Smooth muscle cell (in vitro differentiated cells): ENCODE measurements at regions not wholly inside any gene's neighbourhood (a gene's known extent, or its start where the extent isn't known, plus 50 kb on each side); places are given as distances from the start of the nearest gene placed in this dataset.

ENCODE experiments used
- DNase-seq: peaks from one replicate; lab custom pipeline; 2025; ENCODE audit not compliant: unreplicated experiment; lab: John Stamatoyannopoulos, UW
- H2AFZ ChIP-seq: fragments of 200-600 bp; sonication (generic); 2 replicates; pipeline ENCODE4 v1.6.0; 2016; ENCODE audit warnings: antibody characterized with exemption, low read depth, mild to moderate bottlenecking
- H3F3A ChIP-seq: fragments of 200-600 bp; sonication (generic); 2 replicates; pipeline ENCODE4 v1.6.0; 2017; ENCODE audit warnings: antibody characterized with exemption, low read depth
- H3K27ac ChIP-seq: fragments of 200-600 bp; sonication (generic); 2 replicates; pipeline ENCODE4 v1.5.1; 2016; ENCODE audit warnings: low read depth, mild to moderate bottlenecking
- H3K27me3 ChIP-seq: fragments of 200-600 bp; sonication (generic); 2 replicates; pipeline ENCODE4 v1.6.1; 2016; ENCODE audit warnings: low read depth, mild to moderate bottlenecking
- H3K36me3 ChIP-seq: fragments of 200-600 bp; sonication (generic); 2 replicates; pipeline ENCODE4 v1.5.1; 2016; ENCODE audit warnings: low read depth
- H3K4me1 ChIP-seq: fragments of 200-600 bp; sonication (generic); 2 replicates; pipeline ENCODE4 v1.5.1; 2016; ENCODE audit warnings: low read depth
- H3K4me2 ChIP-seq: fragments of 200-600 bp; sonication (generic); 2 replicates; pipeline ENCODE4 v1.6.0; 2016; ENCODE audit warnings: mild to moderate bottlenecking
- H3K4me3 ChIP-seq: fragments of 200-600 bp; sonication (generic); 2 replicates; pipeline ENCODE4 v1.5.1; 2016; ENCODE audit warnings: mild to moderate bottlenecking
- H3K79me2 ChIP-seq: fragments of 200-600 bp; sonication (generic); 2 replicates; pipeline ENCODE4 v1.6.0; 2016; ENCODE audit warnings: low read depth, mild to moderate bottlenecking
- H3K9ac ChIP-seq: fragments of 200-600 bp; sonication (generic); 2 replicates; pipeline ENCODE4 v1.6.0; 2016; ENCODE audit warnings: low read depth
- H3K9me3 ChIP-seq: fragments of 200-600 bp; sonication (generic); replicated peaks from 2 replicates; pipeline ENCODE4 v1.5.1; 2016; ENCODE audit warnings: low read depth
- H4K20me1 ChIP-seq: fragments of 200-600 bp; sonication (generic); 2 replicates; pipeline ENCODE4 v1.6.0; 2016; ENCODE audit warnings: low read depth
- whole genome bisulfite sequencing: methylation state at CpG from one replicate; pipeline ENCODE4 v1.1.7; 2016; ENCODE audit warnings: low lambda C conversion rate; 5-methylcytosine and 5-hydroxymethylcytosine counted together
- TF ChIP-seq, protein P1 (sequence below): fragments of 200-600 bp; sonication (generic); IDR thresholded peaks from 2 replicates; pipeline ENCODE4 v1.5.1; 2017; ENCODE audit warnings: borderline replicate concordance, mild to moderate bottlenecking, antibody characterized with exemption; ENCODE audit not compliant: insufficient read depth, poor library complexity, severe bottlenecking

DNA sequence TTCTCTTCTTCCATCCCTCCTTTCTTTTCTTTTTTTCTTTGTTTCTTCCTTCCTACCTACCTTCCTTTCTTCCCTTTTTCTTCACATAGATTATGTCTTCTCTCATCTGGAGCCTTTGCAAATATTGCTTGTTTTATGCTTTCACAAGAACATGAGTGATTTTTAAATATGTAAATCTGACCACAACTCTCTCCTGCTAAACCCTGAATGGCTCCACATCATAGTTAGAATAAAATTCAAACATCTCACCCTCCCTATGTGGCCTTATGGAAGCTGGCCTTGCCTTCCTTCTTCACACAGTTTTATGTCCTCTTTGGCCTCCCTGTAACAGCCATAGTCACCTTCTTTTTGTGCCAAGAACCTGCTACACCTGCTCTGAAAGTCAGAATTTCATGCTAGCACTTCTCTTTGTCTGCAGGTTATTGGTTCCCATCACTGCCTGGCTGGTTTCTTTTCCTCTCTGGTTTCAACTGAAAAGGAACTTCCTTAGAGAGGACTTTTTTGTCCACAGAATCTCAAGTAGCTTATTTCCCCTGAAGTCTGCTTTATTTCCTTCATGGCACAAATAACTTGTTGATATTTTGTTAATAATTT is 114.3 kb upstream of the TNC start:
- Histone ChIP-seq H3K4me2 (no peak overlapping the region), H3K4me3 (no peak overlapping the region), H3K4me1 (no peaks in the 10 kb centered on the region), H4K20me1 (no peaks in the 10 kb centered on the region), H3K36me3 (no peaks in the 10 kb centered on the region), H3K9ac (no peak overlapping the region), H3K79me2 (no peaks in the 10 kb centered on the region), H3K9me3 (no peaks in the 10 kb centered on the region), H3K27ac (no peak overlapping the region), H2AFZ (no peak overlapping the region), H3F3A (no peaks in the 10 kb centered on the region), H3K27me3 (no peaks in the 10 kb centered on the region)
- TF ChIP-seq, protein P1, sequence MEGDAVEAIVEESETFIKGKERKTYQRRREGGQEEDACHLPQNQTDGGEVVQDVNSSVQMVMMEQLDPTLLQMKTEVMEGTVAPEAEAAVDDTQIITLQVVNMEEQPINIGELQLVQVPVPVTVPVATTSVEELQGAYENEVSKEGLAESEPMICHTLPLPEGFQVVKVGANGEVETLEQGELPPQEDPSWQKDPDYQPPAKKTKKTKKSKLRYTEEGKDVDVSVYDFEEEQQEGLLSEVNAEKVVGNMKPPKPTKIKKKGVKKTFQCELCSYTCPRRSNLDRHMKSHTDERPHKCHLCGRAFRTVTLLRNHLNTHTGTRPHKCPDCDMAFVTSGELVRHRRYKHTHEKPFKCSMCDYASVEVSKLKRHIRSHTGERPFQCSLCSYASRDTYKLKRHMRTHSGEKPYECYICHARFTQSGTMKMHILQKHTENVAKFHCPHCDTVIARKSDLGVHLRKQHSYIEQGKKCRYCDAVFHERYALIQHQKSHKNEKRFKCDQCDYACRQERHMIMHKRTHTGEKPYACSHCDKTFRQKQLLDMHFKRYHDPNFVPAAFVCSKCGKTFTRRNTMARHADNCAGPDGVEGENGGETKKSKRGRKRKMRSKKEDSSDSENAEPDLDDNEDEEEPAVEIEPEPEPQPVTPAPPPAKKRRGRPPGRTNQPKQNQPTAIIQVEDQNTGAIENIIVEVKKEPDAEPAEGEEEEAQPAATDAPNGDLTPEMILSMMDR: no peak
- DNase-seq: no peak

- WGBS: 13% methylated on average over 2 of the region's 2 CpGs
- no peak for DNase-seq
- H3K4me3 ChIP-seq: no peak overlapping the region
Measured at GRCh38 chr9:115234094-115234493, 116.1 kb upstream of the TNC start.

GRCh38 chr9:115235221-115235620 is 117.3 kb upstream of the TNC start:
- Histone ChIP-seq H3K36me3 (no peaks in the 10 kb centered on the region), H2AFZ (no peak overlapping the region), H3K4me2 (no peak overlapping the region), H3F3A (no peaks in the 10 kb centered on the region), H4K20me1 (no peaks in the 10 kb centered on the region), H3K4me3 (no peak overlapping the region), H3K27ac (no peak overlapping the region), H3K9ac (no peak overlapping the region), H3K9me3 (no peaks in the 10 kb centered on the region), H3K79me2 (no peaks in the 10 kb centered on the region), H3K4me1 (no peaks in the 10 kb centered on the region), H3K27me3 (no peaks in the 10 kb centered on the region)
- no peak for DNase-seq
- TF ChIP-seq, protein P1: no peak
- 92% methylated on average over 1 of the region's 1 CpG for WGBS

More at GRCh38 chr9:115234094-115234493, 116.1 kb upstream of the TNC start:
- Histone ChIP-seq H3F3A (no peaks in the 10 kb centered on the region), H2AFZ (no peak overlapping the region), H3K9ac (no peak overlapping the region), H3K4me2 (no peak overlapping the region), H3K79me2 (no peaks in the 10 kb centered on the region), H3K9me3 (no peaks in the 10 kb centered on the region), H3K36me3 (no peaks in the 10 kb centered on the region), H3K27ac (no peak overlapping the region), H3K27me3 (no peaks in the 10 kb centered on the region), H4K20me1 (no peaks in the 10 kb centered on the region), H3K4me1 (no peaks in the 10 kb centered on the region)
- TF ChIP-seq, protein P1: no peak

- H3K4me3 ChIP-seq: no peak overlapping the region
- WGBS: 92% methylated on average over 7 of the region's 7 CpGs
- no peak for DNase-seq
Measured at GRCh38 chr9:115237385-115237998, 119.5 kb upstream of the TNC start.

More at GRCh38 chr9:115237385-115237998, 119.5 kb upstream of the TNC start:
- Histone ChIP-seq H3K79me2 (no peaks in the 10 kb centered on the region), H3K27me3 (no peaks in the 10 kb centered on the region), H3F3A (no peaks in the 10 kb centered on the region), H3K4me2 (no peak overlapping the region), H2AFZ (no peak overlapping the region), H4K20me1 (no peaks in the 10 kb centered on the region), H3K27ac (no peak overlapping the region), H3K36me3 (no peaks in the 10 kb centered on the region), H3K9me3 (no peaks in the 10 kb centered on the region), H3K4me1 (no peaks in the 10 kb centered on the region), H3K9ac (no peak overlapping the region)
- TF ChIP-seq, protein P1: no peak
